HTR-8/SVneo (cell line): ENCODE measurements at regions not wholly inside any gene's neighbourhood (a gene's known extent, or its start where the extent isn't known, plus 50 kb on each side); places are given as distances from the start of the nearest gene placed in this dataset.
A peak's percentile ranks its signal among the peaks of the same experiment; 100 is the strongest.
"Not testable (repeated sequence)": the region's sequence is repeated elsewhere in the genome, so short reads cannot be mapped to it uniquely, and the experiment has no call there.

Experiments
- DNase-seq: peaks from one replicate; pipeline ENCODE4 v3.0.0; 2011; ENCODE audit warnings: low spot score, mixed read lengths; ENCODE audit not compliant: insufficient read length
- FAIRE-seq: peaks from 2 replicates; lab custom pipeline; 2011; peaks lifted over from hg19 to GRCh38; lab: Jason Lieb, UNC

DNA sequence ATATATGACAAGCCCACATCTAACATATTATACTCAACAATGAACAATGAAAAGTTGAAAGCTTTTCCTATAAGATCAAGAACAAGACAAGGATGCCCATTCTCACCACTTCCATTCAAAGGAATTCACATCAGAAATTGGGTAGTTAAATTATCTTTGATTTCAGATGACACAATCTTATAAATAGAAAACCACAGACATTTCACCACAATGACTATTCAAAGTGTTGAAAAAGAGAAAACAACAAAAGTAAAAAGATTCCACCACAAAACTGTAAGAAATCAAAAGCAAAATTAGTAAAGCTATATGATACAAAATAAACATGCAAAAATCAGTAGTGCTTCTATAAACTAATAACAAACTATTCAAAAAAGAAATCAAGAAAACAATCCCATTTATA is 279.7 kb upstream of the MYT1L start:
- DNase-seq (no peak), FAIRE-seq (no peak)

DNA sequence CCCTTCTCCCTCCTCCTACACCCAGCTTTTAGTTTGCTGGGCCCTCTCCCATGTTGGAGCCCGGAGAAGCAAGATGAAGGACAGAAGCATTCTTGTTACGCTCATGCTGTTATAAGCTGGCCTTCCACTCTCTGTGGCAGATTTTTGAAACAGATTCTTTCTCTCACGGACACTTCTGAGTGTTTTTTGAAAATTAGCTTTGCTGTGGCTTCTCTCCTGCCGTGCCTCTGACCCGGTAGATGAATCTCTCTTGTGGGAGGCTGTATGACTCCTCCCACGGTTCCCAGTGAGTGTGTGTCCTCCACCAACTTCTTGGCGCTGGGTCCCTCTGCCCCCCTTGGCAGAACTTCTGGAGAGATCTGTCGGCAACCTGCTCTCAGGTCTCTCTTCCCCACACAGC is 269.3 kb upstream of the MYT1L start:
- DNase-seq = no peak
- no peak for FAIRE-seq

DNA sequence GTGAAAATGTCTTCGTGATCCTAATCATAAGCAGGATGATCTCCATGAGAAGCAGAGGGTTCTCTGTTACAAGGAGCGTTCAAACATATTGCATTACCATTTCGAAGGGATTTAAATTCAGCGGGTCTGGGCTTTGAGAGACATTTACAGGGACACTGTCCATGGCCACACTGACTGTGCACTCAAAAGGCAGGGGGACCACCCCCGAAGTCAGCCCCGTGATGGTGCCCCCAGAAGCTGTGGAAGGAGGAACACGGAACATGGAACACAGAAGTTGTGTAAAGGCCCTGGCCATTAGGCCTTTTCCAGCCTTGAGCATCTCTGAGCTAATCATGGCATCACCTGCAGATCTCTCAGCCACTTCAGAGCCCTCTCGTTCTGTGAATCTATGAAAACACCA is 268.4 kb upstream of the MYT1L start:
- no peak for FAIRE-seq
- DNase-seq = no peak

DNA sequence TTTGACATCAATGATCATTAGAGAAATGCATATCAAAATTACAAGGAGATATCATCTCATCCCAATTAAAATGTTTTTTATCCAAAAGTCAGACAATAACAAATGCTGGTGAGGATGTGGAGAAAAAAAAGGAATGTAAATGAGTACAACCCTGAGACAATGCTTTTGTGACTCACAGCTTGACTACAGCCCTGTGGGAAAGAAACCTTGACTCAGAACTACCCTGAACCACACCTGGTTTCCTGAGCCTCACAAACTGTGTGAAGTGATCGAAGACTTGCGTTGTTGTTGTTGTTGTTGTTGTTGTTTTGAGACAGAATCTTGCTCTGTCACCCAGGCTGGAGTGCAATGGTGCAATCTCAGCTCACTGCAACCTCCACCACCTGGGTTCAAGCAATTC is 266.6 kb upstream of the MYT1L start:
- DNase-seq = no peak
- FAIRE-seq = no peak

DNA sequence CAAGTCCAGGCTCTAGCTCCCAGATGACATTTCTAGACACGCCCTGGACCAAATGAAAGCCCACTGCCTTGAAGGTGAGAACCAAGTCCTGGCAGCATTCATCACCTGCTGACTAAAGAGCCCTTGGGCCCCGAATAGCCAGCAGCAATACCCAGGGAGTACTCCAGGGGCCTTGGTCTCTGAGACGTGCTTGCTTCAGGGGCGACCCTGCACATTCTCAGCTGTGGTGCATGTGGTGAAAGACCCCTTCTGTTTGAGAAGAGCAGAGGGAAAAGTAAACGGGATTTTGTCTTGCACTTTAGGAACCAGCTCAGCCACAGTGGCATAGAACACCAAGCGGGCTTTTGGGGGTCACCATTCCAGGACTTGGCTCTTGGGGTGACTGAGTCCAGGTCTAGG is 260.5 kb upstream of the MYT1L start:
- FAIRE-seq (no peak), DNase-seq (no peak)

DNA sequence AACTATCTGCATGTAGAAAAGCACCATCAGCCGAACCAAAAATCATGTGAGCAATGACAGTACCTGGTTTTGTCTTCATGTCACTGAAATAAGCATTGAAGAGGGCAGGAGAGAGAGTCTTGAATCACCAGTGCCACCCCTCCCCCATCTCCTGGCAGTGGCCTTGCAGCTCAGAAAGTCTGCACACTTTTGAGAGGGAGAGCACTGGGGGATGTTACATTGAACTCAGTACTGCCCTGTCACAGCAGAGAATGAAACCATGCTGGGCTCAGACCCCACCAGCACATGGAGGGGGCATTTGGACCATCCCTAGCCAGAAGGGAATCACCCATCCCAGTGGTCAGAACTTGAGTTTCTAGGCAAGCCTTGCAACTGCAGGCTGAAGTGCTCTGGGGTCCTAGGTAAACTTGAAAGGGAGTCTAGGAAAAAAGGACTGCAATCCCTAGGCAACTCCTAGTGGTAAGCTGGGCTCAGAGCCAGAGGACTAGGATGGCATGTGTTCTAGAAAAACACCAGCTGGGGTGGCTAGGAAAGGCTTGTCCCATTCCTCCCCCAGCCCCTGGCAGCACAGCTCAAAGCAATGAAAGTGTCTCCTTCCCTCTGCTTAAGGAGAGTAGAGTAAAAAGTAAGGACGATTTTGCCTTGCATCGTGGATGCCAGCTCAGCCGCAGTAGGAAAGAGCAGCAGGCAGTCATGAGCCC is 259.9 kb upstream of the MYT1L start:
- FAIRE-seq (no peak), DNase-seq (no peak)

DNA sequence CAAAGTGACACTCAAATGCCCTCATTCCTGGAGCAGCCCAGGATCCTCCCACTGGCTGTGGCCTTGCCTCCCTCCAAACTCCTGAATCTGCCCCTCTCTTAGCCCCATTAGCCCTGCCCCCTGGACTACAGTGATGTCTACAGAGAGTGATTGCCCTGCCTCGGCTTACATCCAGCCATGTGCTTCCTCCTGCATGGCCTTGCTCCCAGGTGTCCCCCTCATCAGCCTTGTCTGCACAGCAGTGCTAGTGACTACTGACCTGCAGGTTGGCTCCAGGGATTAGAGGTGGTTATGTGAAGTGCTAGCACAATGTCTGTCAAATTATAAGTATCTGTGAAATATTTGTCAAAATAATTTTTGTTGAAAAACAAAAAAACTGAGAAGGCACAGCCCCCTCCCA is 259.1 kb upstream of the MYT1L start:
- DNase-seq = no peak
- no peak for FAIRE-seq

DNA sequence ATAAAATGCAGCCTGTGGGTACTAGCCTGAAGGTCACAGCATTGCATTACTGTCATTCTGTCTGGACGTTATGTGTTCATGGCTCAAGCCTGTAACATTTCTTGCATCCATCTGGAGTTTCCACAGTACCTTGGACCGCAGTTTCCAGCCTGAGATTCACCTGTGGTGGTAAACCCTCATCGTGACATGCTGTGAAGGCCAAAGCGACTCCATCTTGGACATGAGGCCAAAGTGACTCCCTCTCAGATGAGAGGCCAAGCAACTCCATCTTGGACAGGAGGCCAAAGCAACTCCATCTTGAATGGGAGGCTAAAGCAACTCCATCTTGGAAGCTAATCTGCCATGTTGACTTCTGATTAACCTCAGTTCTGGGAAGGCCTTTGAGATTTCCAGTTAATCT is 257.7 kb upstream of the MYT1L start:
- no peak for FAIRE-seq

DNA sequence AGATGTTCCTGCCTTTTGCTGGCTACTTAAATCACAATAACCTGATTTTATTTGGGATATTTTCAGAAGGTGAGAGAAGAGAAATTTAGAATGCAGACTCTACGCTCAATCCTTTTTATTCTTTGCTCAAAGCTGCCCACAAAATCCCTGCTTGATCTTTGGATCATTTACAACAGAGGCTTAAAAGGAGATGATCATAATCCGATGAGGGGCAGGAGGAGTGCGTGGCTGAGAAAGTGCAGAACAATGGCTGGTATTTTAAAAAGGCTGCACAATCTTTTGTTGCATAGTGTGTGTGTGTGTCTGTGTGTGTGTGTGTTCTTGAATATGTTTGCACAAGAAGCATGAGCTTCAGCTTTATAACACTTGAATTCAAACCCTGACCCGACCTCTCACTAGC is 256.3 kb upstream of the MYT1L start:
- no peak for DNase-seq

More for the DNA sequence above, 257.7 kb upstream of the MYT1L start:
- DNase-seq = no peak

DNA sequence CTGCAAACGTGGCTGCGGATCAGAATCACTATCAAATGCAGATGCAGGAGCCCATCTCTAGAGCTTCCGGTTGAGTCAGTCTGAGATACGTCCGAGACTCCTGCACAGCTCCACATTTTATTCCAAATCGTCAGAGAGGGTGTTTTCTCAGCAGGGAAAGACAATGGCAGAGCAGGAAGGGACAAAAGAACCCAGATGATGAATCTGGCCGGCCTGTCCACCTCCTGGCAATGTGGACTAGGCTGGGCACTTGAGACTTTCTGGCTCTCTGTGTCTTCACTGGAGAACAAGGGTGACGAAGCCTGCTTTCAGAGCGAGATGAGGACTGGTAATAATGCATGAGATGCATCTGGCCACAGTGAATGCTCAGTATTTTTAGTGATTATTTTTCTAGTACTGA is 255.9 kb upstream of the MYT1L start:
- DNase-seq (no peak), FAIRE-seq (no peak)

More for the DNA sequence above, 256.3 kb upstream of the MYT1L start:
- no peak for FAIRE-seq

DNA sequence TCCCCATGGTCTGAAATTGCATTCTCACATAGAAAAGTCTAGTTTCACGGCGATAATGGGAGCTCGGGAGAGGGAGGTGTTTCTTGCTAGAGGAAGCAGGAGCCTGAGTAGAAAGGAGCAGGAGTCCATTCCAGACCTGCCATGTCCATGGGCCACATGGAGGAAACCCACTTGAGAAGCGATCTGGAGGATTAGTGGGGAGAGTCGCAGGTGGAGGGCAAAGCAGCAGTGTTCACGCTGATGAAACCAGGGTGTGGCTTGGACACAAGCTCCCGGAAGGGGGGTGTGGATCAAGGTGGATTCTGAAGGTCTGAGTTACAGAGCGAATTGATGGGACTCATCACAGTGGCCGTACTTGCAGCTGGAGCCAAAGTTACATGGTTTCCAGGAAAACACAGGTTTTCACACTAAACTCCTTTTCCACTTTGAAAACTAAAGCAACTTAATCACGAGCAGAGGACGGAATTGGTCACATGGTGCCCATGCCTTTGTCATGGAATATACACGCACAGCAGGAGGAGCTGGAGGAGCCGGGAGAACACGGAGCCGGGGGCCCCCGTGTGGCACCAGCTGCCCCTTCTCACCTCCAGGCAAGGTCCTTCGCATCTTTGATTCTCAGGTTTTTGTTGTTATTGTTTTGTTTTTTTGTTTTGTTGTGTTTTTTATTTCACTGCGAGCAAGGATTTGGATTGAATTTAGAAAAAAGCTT is 255.1 kb upstream of the MYT1L start:
- DNase-seq (no peak), FAIRE-seq (no peak)

DNA sequence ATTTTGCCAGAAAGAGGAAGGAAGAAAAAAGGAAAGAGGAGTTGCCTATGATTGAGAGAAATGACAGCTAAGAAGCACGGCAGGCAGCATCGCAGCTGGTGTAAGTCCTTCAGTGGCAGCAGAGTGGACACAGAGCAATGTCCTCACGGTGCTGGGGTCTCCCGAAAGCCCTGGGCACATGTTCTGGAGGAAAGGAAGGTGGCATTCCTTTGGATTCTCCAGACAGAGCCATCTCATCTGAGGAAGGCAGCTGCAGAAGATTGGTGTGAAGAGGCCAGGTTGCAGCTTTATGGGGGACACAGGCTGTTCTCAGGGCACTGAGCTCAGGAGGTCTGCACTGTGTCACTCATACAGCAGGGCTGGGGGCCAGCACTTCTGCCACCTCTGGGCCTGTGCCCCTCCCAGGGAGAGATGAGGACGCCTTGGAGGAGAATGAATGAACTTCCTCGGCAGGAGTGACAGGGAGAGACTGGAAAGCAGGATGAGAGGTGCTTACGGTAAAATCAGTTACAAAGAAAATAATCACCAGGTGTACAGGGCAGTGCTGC is 252.0 kb upstream of the MYT1L start:
- FAIRE-seq = no peak

DNA sequence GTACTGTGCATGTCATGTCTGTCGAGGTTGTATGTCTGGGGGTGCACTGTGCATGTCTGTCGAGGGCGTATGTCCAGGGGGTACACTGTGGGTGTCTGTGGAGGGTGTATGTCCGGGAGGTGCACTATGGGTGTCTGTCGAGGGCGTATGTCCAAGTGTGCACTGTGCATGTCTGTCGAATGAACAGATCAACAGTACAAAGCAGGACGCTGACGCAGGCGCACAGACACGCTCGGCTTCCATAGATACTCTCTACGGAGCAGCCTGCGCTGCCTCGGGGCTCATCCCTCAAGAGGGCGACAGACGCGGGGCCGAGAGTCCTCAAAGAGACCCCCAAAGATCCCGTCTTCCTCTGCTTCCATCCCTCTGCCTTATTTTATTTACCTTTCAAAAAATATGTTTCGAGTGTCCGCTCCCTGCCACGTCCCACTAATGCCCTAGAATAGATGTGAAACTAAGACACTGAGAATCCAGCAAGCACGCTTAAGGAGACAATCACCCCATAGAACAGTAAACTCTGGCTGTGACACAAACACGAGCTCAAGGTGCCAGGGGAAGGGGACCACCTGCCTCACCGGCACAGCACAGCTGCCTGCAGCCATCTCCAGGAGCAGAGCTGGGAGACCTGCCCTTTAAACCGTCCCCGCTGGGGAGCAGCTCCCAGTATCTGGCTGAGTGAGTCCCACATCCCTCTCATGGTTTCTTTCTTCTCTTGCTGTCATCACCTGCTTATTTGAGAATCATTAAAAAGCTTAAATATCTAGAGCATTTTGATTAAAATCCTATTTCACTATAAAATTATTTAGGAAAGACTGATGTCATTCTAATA is 250.5 kb upstream of the MYT1L start:
- FAIRE-seq = peak; percentile 59
- DNase-seq = no peak

More for the DNA sequence above, 252.0 kb upstream of the MYT1L start:
- no peak for DNase-seq

DNA sequence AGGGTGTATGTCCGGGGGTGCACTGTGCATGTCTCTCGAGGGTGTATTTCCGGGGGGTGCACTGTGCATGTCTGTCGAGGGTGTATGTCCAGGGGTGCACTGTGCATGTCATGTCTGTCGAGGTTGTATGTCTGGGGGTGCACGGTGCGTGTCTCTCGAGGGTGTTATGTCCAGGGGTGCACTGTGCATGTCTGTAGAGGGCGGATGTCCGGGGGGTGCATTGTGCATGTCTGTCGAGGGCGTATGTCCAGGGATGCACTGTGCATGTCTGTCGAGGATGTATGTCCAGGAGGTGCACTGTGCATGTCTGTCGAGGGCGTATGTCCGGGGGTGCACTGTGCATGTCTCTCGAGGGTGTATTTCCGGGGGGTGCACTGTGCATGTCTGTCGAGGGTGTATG is 249.8 kb upstream of the MYT1L start:
- not testable (repeated sequence) for FAIRE-seq, DNase-seq

DNA sequence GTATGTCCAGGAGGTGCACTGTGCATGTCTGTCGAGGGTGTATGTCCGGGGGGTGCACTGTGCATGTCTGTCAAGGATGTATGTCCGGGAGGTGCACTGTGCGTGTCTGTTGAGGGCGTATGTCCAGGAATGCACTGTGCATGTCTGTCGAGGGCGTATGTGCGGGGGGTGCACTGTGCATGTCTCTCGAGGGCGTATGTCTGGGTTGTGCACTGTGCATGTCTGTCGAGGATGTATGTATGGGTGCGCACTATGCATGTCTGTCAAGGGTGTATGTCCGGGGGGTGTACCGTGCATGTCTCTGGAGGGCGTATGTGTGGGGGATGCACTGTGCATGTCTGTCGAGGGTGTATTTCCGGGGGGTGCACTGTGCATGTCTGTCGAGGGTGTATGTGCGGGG is 249.3 kb upstream of the MYT1L start:
- FAIRE-seq (no peak), DNase-seq (no peak)

DNA sequence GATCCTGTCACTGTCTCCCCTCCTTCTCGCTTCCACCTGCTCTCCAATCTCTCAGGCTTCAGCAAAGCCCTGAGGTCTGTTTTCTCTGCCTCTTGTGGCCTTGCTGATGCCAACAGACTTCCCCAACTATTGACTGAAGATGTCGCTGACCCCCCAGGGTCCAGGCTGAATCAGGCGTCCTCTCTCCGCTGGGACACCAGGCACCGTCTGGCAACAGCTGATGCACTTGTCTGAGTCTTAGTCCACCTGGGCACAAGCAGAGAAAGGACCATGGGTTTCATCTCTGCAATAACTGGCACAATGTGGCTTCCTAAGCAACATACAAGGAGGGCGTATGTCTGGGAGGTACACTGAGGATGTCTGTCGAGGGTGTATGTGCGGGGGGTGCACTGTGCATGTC is 248.7 kb upstream of the MYT1L start:
- DNase-seq (no peak), FAIRE-seq (no peak)

DNA sequence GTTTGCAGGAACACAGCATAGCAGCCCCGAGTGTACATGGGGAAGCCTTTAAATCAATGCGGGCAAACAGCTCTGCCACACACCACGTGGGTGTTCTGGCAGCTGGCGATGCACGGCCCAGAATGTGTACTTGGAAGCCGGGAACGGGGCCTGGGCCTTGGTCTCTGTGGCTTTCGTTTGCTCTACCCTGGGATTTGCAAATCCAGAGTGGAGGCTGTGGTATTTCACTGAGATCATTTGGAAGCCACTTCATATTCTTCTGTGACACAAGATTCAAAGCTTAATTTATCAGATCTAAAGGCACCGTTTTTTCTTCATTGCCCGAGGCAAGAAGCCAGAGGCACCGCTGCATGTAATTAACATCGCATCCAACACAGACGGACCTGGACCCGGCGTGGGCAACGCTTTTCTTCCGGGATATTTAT is 246.3 kb upstream of the MYT1L start:
- DNase-seq (no peak), FAIRE-seq (no peak)

DNA sequence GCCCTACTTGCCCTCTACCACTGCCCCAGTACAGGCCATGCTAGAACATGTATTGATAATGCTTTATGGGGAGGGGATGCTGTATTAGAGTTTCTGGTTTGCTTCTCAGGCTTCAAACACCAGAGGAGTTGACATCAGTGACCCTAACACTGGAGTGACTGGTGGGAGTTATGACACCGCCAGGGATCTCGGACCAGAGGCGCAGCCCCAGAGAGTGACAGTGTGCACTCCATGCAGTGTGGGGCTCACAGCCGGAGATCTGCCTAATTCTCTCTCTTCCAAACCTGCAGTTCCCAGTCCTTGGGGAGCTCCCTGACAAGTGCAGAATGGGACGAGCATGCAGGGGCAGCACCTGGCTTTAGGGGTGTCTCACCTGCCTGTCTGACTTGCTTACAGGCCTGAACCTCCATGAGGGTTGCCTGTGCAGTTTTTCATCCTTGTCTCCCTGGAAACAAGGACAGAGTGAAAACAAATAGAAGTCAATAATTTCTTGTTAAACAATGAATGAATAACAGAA is 244.9 kb upstream of the MYT1L start:
- DNase-seq = no peak
- no peak for FAIRE-seq

DNA sequence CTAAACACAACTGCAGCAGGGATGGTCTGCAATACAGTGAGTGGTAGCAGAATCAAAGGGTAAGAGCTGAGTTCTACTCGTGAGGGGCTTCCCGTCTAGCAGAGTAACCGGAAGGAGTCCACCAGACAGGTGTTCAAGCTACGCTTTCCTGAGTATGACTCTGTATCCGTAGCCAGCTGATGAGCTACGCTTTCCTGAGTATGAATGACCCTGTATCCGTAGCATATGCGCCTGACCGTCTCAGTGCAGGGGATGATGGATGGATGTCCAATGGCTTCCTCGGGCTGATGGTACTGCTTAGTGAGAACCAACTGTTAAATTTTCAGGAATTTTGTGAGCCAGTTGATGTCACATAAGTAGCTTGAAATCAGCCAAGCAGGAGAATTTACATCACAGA is 244.1 kb upstream of the MYT1L start:
- FAIRE-seq (no peak), DNase-seq (no peak)

DNA sequence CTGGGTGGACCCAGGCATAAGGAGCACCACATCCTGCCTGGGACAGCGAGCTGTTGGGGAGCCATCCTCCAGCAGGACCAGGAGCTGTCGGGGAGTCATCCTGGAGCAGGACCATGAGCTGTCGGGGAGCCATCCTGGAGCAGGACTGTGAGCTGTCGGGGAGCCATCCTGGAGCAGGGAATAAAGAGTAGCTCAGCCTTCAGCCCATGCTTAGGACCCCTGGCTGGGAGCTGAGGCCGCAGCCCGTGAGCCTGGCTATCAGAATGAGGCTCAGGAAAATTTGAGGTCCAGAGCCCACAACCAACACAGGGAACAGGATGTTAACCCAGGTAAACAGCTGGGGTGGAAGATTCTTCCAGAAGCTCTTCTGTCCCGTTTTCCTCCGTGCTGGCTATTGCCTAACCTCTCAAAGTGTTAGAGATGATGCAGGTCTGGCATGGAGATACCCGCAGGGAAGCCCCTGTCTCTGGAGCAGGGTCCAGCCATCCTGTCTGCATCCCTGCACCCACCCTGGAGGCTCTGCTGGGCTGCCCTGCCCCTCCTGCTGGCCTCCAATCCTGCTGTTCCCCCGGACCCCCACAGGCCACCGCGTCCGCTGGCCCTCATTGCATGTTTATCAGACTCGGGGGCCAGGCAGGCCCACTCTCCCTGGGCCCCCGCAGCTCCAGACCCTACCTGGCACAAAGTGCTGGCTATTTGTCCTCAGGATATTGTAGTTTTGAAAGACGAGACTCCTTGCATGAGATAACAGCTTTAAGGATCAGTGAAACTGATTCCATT is 243.5 kb upstream of the MYT1L start:
- FAIRE-seq = no peak
- no peak for DNase-seq
